Mesenchymal stem cell (in vitro differentiated cells and primary cell): ENCODE measurements at regions not wholly inside any gene's neighbourhood (a gene's known extent, or its start where the extent isn't known, plus 50 kb on each side); places are given as distances from the start of the nearest gene placed in this dataset.

Experiments used
- DNase-seq: peaks from one replicate; pipeline ENCODE4 v3.0.0-alpha.2; 2013
- H2AFZ ChIP-seq: one replicate; pipeline ENCODE4 v1.6.1; 2013; ENCODE audit warnings: low read depth, mild to moderate bottlenecking, control low read depth, inconsistent platforms, low read length, moderate library complexity
- H2AK5ac ChIP-seq: 2 replicates; pipeline ENCODE4 v1.6.1; 2013; ENCODE audit warnings: low read length, moderate library complexity, mild to moderate bottlenecking, inconsistent platforms; ENCODE audit not compliant: severe bottlenecking
- H2BK120ac ChIP-seq: one replicate; pipeline ENCODE4 v1.6.1; 2013; ENCODE audit warnings: low read depth, mild to moderate bottlenecking, inconsistent platforms, low read length, moderate library complexity
- H2BK12ac ChIP-seq, 2 experiments: one replicate each; pipeline ENCODE4 v1.6.1; 2013; ENCODE audit warnings: inconsistent platforms in 2 of 2, low read length in 2 of 2, mild to moderate bottlenecking in 2 of 2, moderate library complexity in 2 of 2, control low read depth in 1 of 2
- H2BK15ac ChIP-seq: one replicate; pipeline ENCODE4 v1.6.1; 2013; ENCODE audit warnings: mild to moderate bottlenecking, low read depth, inconsistent platforms; ENCODE audit not compliant: poor library complexity, severe bottlenecking
- H2BK5ac ChIP-seq: 2 replicates; pipeline ENCODE4 v1.6.1; 2013; ENCODE audit warnings: low read depth, mild to moderate bottlenecking, low read length, control low read depth, inconsistent platforms; ENCODE audit not compliant: poor library complexity, severe bottlenecking
- H3K14ac ChIP-seq, 2 experiments: one replicate each; pipeline ENCODE4 v1.6.1; 2013; ENCODE audit warnings: inconsistent platforms in 2 of 2, low read length in 2 of 2, control low read depth in 1 of 2, mild to moderate bottlenecking in 1 of 2, moderate library complexity in 1 of 2
- H3K18ac ChIP-seq, 2 experiments: one replicate each; pipeline ENCODE4 v1.6.1; 2013; ENCODE audit warnings: inconsistent platforms in 2 of 2, low read length in 2 of 2, control low read depth in 1 of 2, low read depth in 1 of 2, mild to moderate bottlenecking in 1 of 2
- H3K23ac ChIP-seq, 2 experiments: one replicate each; pipeline ENCODE4 v1.6.1; 2013; ENCODE audit warnings: inconsistent platforms in 2 of 2, low read length in 2 of 2, mild to moderate bottlenecking in 2 of 2, moderate library complexity in 2 of 2, control low read depth in 1 of 2
- H3K27ac ChIP-seq: 2 replicates; pipeline ENCODE4 v1.5.1; 2013; ENCODE audit warnings: mild to moderate bottlenecking, moderate library complexity, low read length, control low read depth, inconsistent platforms; ENCODE audit not compliant: poor library complexity, severe bottlenecking
- H3K27me3 ChIP-seq, 2 experiments: 2 replicates each; pipeline versions ENCODE4 v1.6.1 to v1.7.0; 2013; ENCODE audit warnings: low read length in 2 of 2, mild to moderate bottlenecking in 2 of 2, moderate library complexity in 2 of 2, control low read depth in 1 of 2, inconsistent platforms in 1 of 2; ENCODE audit not compliant: control insufficient read depth in 1 of 2, insufficient read depth in 1 of 2
- H3K36me3 ChIP-seq, 2 experiments: 2 replicates each; pipeline versions ENCODE4 v1.6.1 to v1.7.0; 2013; ENCODE audit warnings: low read length in 2 of 2, control low read depth in 1 of 2, inconsistent platforms in 1 of 2, low read depth in 1 of 2, mild to moderate bottlenecking in 1 of 2; ENCODE audit not compliant: insufficient read depth in 2 of 2, control insufficient read depth in 1 of 2
- H3K4ac ChIP-seq, 2 experiments: one replicate each; pipeline ENCODE4 v1.6.1; 2013; ENCODE audit warnings: inconsistent platforms in 2 of 2, low read length in 2 of 2, mild to moderate bottlenecking in 2 of 2, moderate library complexity in 2 of 2, control low read depth in 1 of 2, low read depth in 1 of 2
- H3K4me1 ChIP-seq: 2 replicates; pipeline ENCODE4 v1.6.1; 2013; ENCODE audit warnings: low read depth, low read length, control low read depth; ENCODE audit not compliant: control insufficient read depth, insufficient read depth
- H3K4me2 ChIP-seq: 2 replicates; pipeline ENCODE4 v1.6.1; 2013; ENCODE audit warnings: low read length, mild to moderate bottlenecking, inconsistent platforms; ENCODE audit not compliant: poor library complexity, severe bottlenecking
- H3K4me3 ChIP-seq, 2 experiments: 2 replicates each; pipeline versions ENCODE4 v1.5.1 to v1.7.0; 2013; ENCODE audit warnings: low read length in 2 of 2, mild to moderate bottlenecking in 2 of 2, control low read depth in 1 of 2, low read depth in 1 of 2; ENCODE audit not compliant: insufficient read depth in 1 of 2
- H3K79me1 ChIP-seq: replicated peaks from 2 replicates; pipeline ENCODE4 v1.6.1; 2013; ENCODE audit warnings: mild to moderate bottlenecking, control low read depth, low read length, inconsistent platforms; ENCODE audit not compliant: poor library complexity, severe bottlenecking
- H3K9ac ChIP-seq: 2 replicates; pipeline ENCODE4 v1.7.0; 2013; ENCODE audit warnings: mild to moderate bottlenecking, low read length, moderate library complexity
- H3K9me3 ChIP-seq: 2 replicates; pipeline ENCODE4 v1.7.0; 2013; ENCODE audit warnings: mild to moderate bottlenecking, low read length; ENCODE audit not compliant: control insufficient read depth
- H4K8ac ChIP-seq: one replicate; pipeline ENCODE4 v1.6.1; 2013; ENCODE audit warnings: inconsistent platforms, mild to moderate bottlenecking, low read length, moderate library complexity
- H4K91ac ChIP-seq: one replicate; pipeline ENCODE4 v1.6.1; 2013; ENCODE audit warnings: mild to moderate bottlenecking, low read length, inconsistent platforms
- WGBS: methylation state at CpG from one replicate; pipeline ENCODE4 v1.1.7; 2013; ENCODE audit warnings: mixed read lengths; 5-methylcytosine and 5-hydroxymethylcytosine counted together

DNA sequence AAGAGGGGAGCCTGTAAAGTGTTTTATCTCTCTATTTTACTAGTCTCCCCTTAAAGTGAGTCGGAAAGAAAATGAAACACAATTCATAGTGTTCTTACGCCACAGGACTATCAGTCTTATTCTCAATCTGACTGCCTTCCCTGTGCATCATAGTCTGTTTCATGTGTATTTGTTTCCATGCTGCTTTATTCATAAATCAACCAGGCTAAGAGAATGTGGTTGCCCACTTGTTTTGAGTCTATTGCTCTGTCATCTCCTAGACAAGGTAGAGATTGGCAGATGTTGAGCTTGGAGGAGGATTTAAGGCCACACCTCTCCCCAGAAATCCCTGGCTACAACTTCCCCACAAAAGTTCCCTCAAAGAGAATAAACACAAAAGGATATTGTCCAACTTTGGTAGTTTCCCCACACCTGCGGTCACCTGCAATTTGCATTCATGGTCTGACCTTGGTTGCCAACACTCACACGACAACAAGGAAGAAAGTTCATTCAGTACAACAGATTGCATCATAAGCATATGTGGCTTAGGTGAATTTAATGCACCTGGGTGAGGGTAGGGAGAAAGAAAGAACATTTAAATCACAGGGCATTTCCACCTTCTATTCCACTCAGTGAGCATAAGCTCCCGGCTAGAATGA lies 167.1 kb upstream of the FBXL4 start:
- H3K23ac ChIP-seq = no peak overlapping the region
- no peak overlapping the region for H3K9ac ChIP-seq
- no peak overlapping the region for H2BK120ac ChIP-seq
- no peak overlapping the region for H2AFZ ChIP-seq
- no peaks in the 10 kb centered on the region for H3K9me3 ChIP-seq
- H3K18ac ChIP-seq = no peak overlapping the region
- H3K4ac ChIP-seq = no peak overlapping the region
- 88% methylated on average over 4 of the region's 5 CpGs for WGBS
- H3K14ac ChIP-seq = no peak overlapping the region
- H2AK5ac ChIP-seq = no peak overlapping the region
- H3K4me3 ChIP-seq = no peak overlapping the region
- no peak overlapping the region for H3K27ac ChIP-seq
- H2BK12ac ChIP-seq = no peak overlapping the region
- H3K4me1 ChIP-seq = no peaks in the 10 kb centered on the region
- H3K4me2 ChIP-seq = no peak overlapping the region
- H4K8ac ChIP-seq = no peak overlapping the region
- peaks cover 30% of the 10 kb centered on the region in 2 experiments for H3K27me3 ChIP-seq
- H3K79me1 ChIP-seq = no peaks in the 10 kb centered on the region
- no peak overlapping the region for H4K91ac ChIP-seq
- H2BK15ac ChIP-seq = no peak overlapping the region
- no peak overlapping the region for H2BK5ac ChIP-seq
- DNase-seq = no peak
- no peaks in the 10 kb centered on the region for H3K36me3 ChIP-seq

DNA sequence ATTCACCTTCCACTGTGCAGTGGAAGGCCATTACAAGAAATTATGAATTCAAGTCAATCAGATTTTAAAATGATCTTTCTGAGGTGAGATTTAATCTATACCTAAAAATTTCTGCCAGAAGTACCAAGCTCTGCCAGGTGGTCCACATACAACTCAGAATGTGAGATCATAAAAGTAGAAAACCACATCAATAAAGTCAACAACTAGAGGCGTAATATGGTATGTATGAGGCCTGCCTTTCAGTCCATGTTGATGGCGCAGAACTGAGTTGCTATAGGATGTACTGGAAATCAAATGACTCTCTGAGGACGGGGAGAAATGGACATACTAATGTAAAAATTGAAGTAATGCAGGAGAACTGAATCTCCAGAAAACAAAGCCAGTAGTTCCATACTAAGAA lies 163.8 kb upstream of the FBXL4 start:
- H3K18ac ChIP-seq = no peak overlapping the region

DNA sequence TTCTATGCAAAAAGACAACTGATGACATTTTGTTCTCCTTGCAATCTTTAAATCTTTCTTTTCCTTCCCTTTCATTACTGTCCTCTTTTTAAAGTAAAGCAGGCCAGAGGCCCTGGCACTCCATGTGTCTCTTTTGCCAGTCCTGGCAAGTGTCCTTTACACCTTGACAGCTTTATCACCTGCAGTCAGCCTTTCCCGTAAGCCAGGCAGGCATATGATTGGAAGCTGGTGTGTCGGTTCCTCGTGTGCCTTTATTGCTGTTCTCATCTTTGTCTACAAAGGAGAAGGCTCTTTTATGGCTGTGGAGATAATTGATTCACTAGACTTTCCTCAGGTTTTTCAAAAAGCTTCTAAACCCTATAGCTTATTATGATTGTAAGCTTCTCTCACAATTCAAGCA lies 162.3 kb upstream of the FBXL4 start:
- no peak overlapping the region for H2BK12ac ChIP-seq
- no peak overlapping the region for H3K4ac ChIP-seq
- H3K14ac ChIP-seq = no peak overlapping the region
- no peak overlapping the region for H2BK15ac ChIP-seq
- H4K8ac ChIP-seq = no peak overlapping the region
- H2BK5ac ChIP-seq = no peak overlapping the region
- no peak overlapping the region for H3K18ac ChIP-seq
- H3K9me3 ChIP-seq = no peaks in the 10 kb centered on the region
- H3K4me1 ChIP-seq = no peaks in the 10 kb centered on the region
- H3K9ac ChIP-seq = no peak overlapping the region
- no peak overlapping the region for H3K23ac ChIP-seq
- H2AFZ ChIP-seq = no peak overlapping the region
- H2BK120ac ChIP-seq = no peak overlapping the region
- peaks cover 21 to 27% of the 10 kb centered on the region in 2 experiments for H3K27me3 ChIP-seq
- no peak overlapping the region for H4K91ac ChIP-seq
- H3K4me2 ChIP-seq = no peak overlapping the region
- no peak overlapping the region for H2AK5ac ChIP-seq
- no peaks in the 10 kb centered on the region for H3K79me1 ChIP-seq
- no peak overlapping the region for H3K27ac ChIP-seq
- no peak for DNase-seq
- whole genome bisulfite sequencing = 47% methylated on average over 2 of the region's 3 CpGs
- H3K36me3 ChIP-seq = no peaks in the 10 kb centered on the region
- no peak overlapping the region for H3K4me3 ChIP-seq

More for the DNA sequence above, 163.8 kb upstream of the FBXL4 start:
- Histone ChIP-seq H4K8ac (no peak overlapping the region), H3K14ac (no peak overlapping the region), H3K23ac (no peak overlapping the region), H2BK12ac (no peak overlapping the region), H2AFZ (no peak overlapping the region), H2BK120ac (no peak overlapping the region), H3K4ac (no peak overlapping the region), H3K9me3 (no peaks in the 10 kb centered on the region), H3K9ac (no peak overlapping the region), H3K4me2 (no peak overlapping the region), H3K79me1 (no peaks in the 10 kb centered on the region), H3K36me3 (no peaks in the 10 kb centered on the region), H2BK15ac (no peak overlapping the region), H4K91ac (no peak overlapping the region), H3K4me1 (no peaks in the 10 kb centered on the region), H3K27ac (no peak overlapping the region), H3K27me3 (peaks cover 26 to 27% of the 10 kb centered on the region in 2 experiments), H2AK5ac (no peak overlapping the region), H3K4me3 (no peak overlapping the region), H2BK5ac (no peak overlapping the region)
- DNase-seq = no peak
- no CpG with 5 or more reads among the region's 3 CpGs for WGBS

DNA sequence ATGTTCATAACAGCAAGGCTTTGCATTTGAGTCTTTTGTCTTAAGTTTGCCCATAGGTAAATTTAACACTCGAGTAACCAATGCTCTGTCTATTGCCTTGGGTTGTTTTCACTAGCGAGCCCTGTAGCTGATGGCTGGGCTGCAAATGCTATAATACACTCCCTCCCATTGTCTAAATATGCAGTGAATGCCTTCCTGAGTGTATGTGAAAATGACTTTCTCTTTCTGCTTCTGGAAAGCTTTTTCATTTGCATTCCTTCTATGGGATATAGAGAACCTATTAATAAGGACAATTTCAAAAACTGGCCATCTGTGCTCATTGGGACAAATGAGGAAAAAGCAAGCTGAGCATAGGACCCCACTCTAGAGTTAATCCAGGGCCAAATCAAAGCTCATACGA lies 156.5 kb upstream of the FBXL4 start:
- H2AK5ac ChIP-seq = no peak overlapping the region
- no peak overlapping the region for H2AFZ ChIP-seq
- DNase-seq = no peak
- no peak overlapping the region for H3K4me3 ChIP-seq
- H3K18ac ChIP-seq = no peak overlapping the region
- H3K27me3 ChIP-seq = peaks cover 3 to 10% of the 10 kb centered on the region in 2 experiments
- H3K36me3 ChIP-seq = no peaks in the 10 kb centered on the region
- no peak overlapping the region for H3K14ac ChIP-seq
- no peak overlapping the region for H3K27ac ChIP-seq
- H3K9ac ChIP-seq = no peak overlapping the region
- no peak overlapping the region for H4K8ac ChIP-seq
- no peak overlapping the region for H2BK12ac ChIP-seq
- no peak overlapping the region for H2BK120ac ChIP-seq
- WGBS = 50% methylated on average over 1 of the region's 3 CpGs
- H3K4ac ChIP-seq = no peak overlapping the region
- H3K4me2 ChIP-seq = no peak overlapping the region
- H3K79me1 ChIP-seq = no peaks in the 10 kb centered on the region
- H3K4me1 ChIP-seq = no peaks in the 10 kb centered on the region
- no peak overlapping the region for H3K23ac ChIP-seq
- H2BK15ac ChIP-seq = no peak overlapping the region
- no peak overlapping the region for H2BK5ac ChIP-seq
- H4K91ac ChIP-seq = no peak overlapping the region
- H3K9me3 ChIP-seq = no peaks in the 10 kb centered on the region
